HepG2 (cell line): ENCODE measurements at regions not wholly inside any gene's neighbourhood (a gene's known extent, or its start where the extent isn't known, plus 50 kb on each side); places are given as distances from the start of the nearest gene placed in this dataset.

Experiments
- ARID3A ChIP-seq: IDR thresholded peaks from 2 replicates; pipeline ENCODE4 v1.6.1; 2012; ENCODE audit warnings: low read depth, low read length, improper control_type of control experiment
- DNMT1 ChIP-seq: sonication (generic); formaldehyde crosslinking; IDR thresholded peaks from 2 replicates; pipeline ENCODE4 v1.5.1; 2020; ENCODE audit warnings: mild to moderate bottlenecking, missing genetic modification reagents
- EEA1 ChIP-seq: sonication (generic); formaldehyde crosslinking; IDR thresholded peaks from 2 replicates; pipeline ENCODE4 v1.5.1; 2020; ENCODE audit warnings: mild to moderate bottlenecking, missing genetic modification reagents, borderline replicate concordance
- EZH2 ChIP-seq: conservative IDR thresholded peaks from 2 replicates; pipeline ENCODE4 v1.6.1; 2012; ENCODE audit warnings: mild to moderate bottlenecking, low read depth, low read length, moderate library complexity
- FOXJ3 ChIP-seq: sonication (generic); formaldehyde crosslinking; IDR thresholded peaks from 2 replicates; pipeline ENCODE4 v1.4.0; 2020; ENCODE audit warnings: missing genetic modification reagents, mild to moderate bottlenecking, borderline replicate concordance
- HES4 ChIP-seq: sonication (generic); formaldehyde crosslinking; IDR thresholded peaks from 2 replicates; pipeline ENCODE4 v1.9.0; 2021; ENCODE audit warnings: mild to moderate bottlenecking, missing genetic modification reagents, borderline replicate concordance
- IKZF4 ChIP-seq: sonication (generic); formaldehyde crosslinking; IDR thresholded peaks from 2 replicates; pipeline ENCODE4 v1.5.1; 2020; ENCODE audit warnings: borderline replicate concordance, mild to moderate bottlenecking, low read depth, missing genetic modification reagents; ENCODE audit errors: not compliant biosample characterization
- KDM3A ChIP-seq: IDR thresholded peaks from 2 replicates; pipeline ENCODE4 v1.6.1; 2018; ENCODE audit warnings: low read depth, missing compliant biosample characterization
- KDM5B ChIP-seq: sonication (generic); formaldehyde crosslinking; IDR thresholded peaks from 2 replicates; pipeline ENCODE4 v1.4.0; 2020; ENCODE audit warnings: missing genetic modification reagents, mild to moderate bottlenecking, borderline replicate concordance
- LCORL ChIP-seq, 2 experiments: fragments of 450-650 bp in 1 of 2; sonication (generic) in 1 of 2; formaldehyde crosslinking in 1 of 2; IDR thresholded peaks; 2 replicates each; pipeline versions ENCODE4 v1.5.0 to v1.6.1; 2017 to 2020; ENCODE audit warnings: antibody characterized with exemption in 1 of 2, missing genetic modification reagents in 1 of 2
- MED8 ChIP-seq: sonication (generic); formaldehyde crosslinking; IDR thresholded peaks from 2 replicates; pipeline ENCODE4 v1.8.1; 2023; ENCODE audit warnings: mild to moderate bottlenecking, missing genetic modification reagents; ENCODE audit not compliant: insufficient replicate concordance
- NCOA2 ChIP-seq: sonication (generic); formaldehyde crosslinking; IDR thresholded peaks from 2 replicates; pipeline ENCODE4 v1.8.0; 2022; ENCODE audit warnings: inconsistent platforms
- NR2C2 ChIP-seq: sonication (generic); formaldehyde crosslinking; IDR thresholded peaks from 2 replicates; pipeline ENCODE4 v1.4.0; 2020; ENCODE audit warnings: missing genetic modification reagents, mild to moderate bottlenecking, moderate library complexity, borderline replicate concordance
- PBX3 ChIP-seq: sonication (generic); formaldehyde crosslinking; IDR thresholded peaks from 2 replicates; pipeline ENCODE4 v1.8.1; 2023; ENCODE audit warnings: missing genetic modification reagents, inconsistent platforms, borderline replicate concordance
- PRPF4 ChIP-seq: fragments of 200-400 bp; formaldehyde crosslinking; IDR thresholded peaks from 2 replicates; pipeline ENCODE4 v1.6.1; 2016; ENCODE audit warnings: low read length, low read depth; ENCODE audit not compliant: poor library complexity, severe bottlenecking
- RXRB ChIP-seq: IDR thresholded peaks from 2 replicates; pipeline ENCODE4 v1.6.1; 2016; ENCODE audit warnings: borderline replicate concordance, missing genetic modification reagents, missing compliant biosample characterization
- SALL2 ChIP-seq: sonication (generic); formaldehyde crosslinking; IDR thresholded peaks from 2 replicates; pipeline ENCODE4 v1.8.1; 2023; ENCODE audit warnings: mild to moderate bottlenecking, missing genetic modification reagents, inconsistent platforms
- TRIM22 ChIP-seq: fragments of 450-650 bp; IDR thresholded peaks from 2 replicates; pipeline ENCODE4 v1.6.1; 2017
- ZBTB25 ChIP-seq: IDR thresholded peaks from 2 replicates; pipeline ENCODE4 v1.6.1; 2018; ENCODE audit warnings: missing genetic modification reagents
- ZEB1 ChIP-seq: IDR thresholded peaks from 2 replicates; pipeline ENCODE4 v1.6.1; 2012; ENCODE audit warnings: mild to moderate bottlenecking, low read depth, inconsistent platforms; ENCODE audit not compliant: insufficient replicate concordance
- ZFP37 ChIP-seq: sonication (generic); formaldehyde crosslinking; IDR thresholded peaks from 2 replicates; pipeline ENCODE4 v1.4.0; 2020; ENCODE audit warnings: missing genetic modification reagents, borderline replicate concordance
- ZIK1 ChIP-seq: sonication (generic); formaldehyde crosslinking; IDR thresholded peaks from 2 replicates; pipeline ENCODE4 v1.5.0; 2020; ENCODE audit warnings: mild to moderate bottlenecking, low read depth, missing genetic modification reagents, borderline replicate concordance
- ZNF256 ChIP-seq: sonication (generic); formaldehyde crosslinking; conservative IDR thresholded peaks from 2 replicates; pipeline ENCODE4 v1.4.0; 2020; ENCODE audit warnings: missing genetic modification reagents
- ZNF263 ChIP-seq: sonication (generic); formaldehyde crosslinking; IDR thresholded peaks from 2 replicates; pipeline ENCODE4 v1.4.0; 2020; ENCODE audit warnings: missing genetic modification reagents
- ZNF33A ChIP-seq: sonication (generic); formaldehyde crosslinking; IDR thresholded peaks from 2 replicates; pipeline ENCODE4 v1.5.1; 2020; ENCODE audit warnings: missing genetic modification reagents, mild to moderate bottlenecking, moderate library complexity, borderline replicate concordance
- ZNF501 ChIP-seq: sonication (generic); formaldehyde crosslinking; IDR thresholded peaks from 2 replicates; pipeline ENCODE4 v1.5.1; 2020; ENCODE audit warnings: mild to moderate bottlenecking, moderate library complexity, missing genetic modification reagents
- ZSCAN20 ChIP-seq: sonication (generic); formaldehyde crosslinking; IDR thresholded peaks from 2 replicates; pipeline ENCODE4 v1.4.0; 2020; ENCODE audit warnings: missing genetic modification reagents, mild to moderate bottlenecking, borderline replicate concordance

GRCh38 chr2:156189143-156189542, 143.4 kb downstream of the NR4A2 start (continued):
- TF ChIP-seq KDM5B (CRISPR knock-in tag) (no peak), ZNF33A (CRISPR knock-in tag) (no peak), ZBTB25 (CRISPR knock-in tag) (no peak), HES4 (CRISPR knock-in tag) (no peak), IKZF4 (no peak), ZNF263 (CRISPR knock-in tag) (no peak), MED8 (no peak), PBX3 (no peak), PRPF4 (no peak), ZFP37 (CRISPR knock-in tag) (no peak), ZIK1 (CRISPR knock-in tag) (no peak), ZSCAN20 (no peak), NCOA2 (peak; percentile 35; the same call in 1 of the 2 replicates), KDM3A (CRISPR knock-in tag) (no peak), ZNF256 (no peak), ZEB1 (no peak), ARID3A (0 out of 2 replicates have a peak, but pooled peaks have one; percentile 32), RXRB (CRISPR knock-in tag) (no peak), TRIM22 (no peak), ZNF501 (no peak), DNMT1 (CRISPR knock-in tag) (no peak), EEA1 (CRISPR knock-in tag) (no peak), FOXJ3 (no peak), LCORL (IDR thresholded peaks at IDR 0.05) (no peak), LCORL (CRISPR knock-in tag; IDR thresholded peaks at IDR 0.05) (no peak), NR2C2 (CRISPR knock-in tag) (no peak), EZH2 (no peak), SALL2 (CRISPR knock-in tag) (no peak)
